A673 (cell line): ENCODE measurements at regions not wholly inside any gene's neighbourhood (a gene's known extent, or its start where the extent isn't known, plus 50 kb on each side); places are given as distances from the start of the nearest gene placed in this dataset.

Experiments
- EZH2 ChIP-seq: fragments of 200-600 bp; sonication (generic); IDR thresholded peaks from 2 replicates; pipeline ENCODE4 v1.6.1; 2017; ENCODE audit warnings: borderline replicate concordance, low read depth, mild to moderate bottlenecking, mixed read lengths, antibody characterized with exemption, low read length; ENCODE audit not compliant: poor library complexity, severe bottlenecking
- TF ChIP-seq, protein P1 (sequence below): fragments of 300-800, 200-600 bp; sonication (generic); conservative IDR thresholded peaks from 2 replicates; pipeline ENCODE4 v1.5.1; 2017; ENCODE audit warnings: low read depth, mild to moderate bottlenecking, antibody characterized with exemption, low read length, moderate library complexity, mixed read lengths

DNA sequence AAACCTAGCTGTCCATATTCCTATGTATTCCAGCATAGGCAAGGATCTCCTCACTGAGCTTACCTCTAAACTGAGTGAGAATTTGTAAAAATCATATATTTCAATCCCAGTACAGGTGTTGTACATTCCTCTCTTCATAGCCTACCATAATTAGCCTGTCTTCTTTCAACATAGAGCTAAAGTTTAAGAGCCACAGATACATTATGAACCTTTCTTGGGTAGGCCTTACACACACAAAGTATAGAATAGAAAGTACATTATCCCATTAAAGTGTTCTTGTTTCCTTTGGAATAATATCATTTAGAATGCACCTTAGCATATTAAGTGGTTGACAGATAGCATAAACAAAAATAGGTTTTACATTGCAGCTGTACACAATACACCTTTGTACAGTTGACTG, 282.1 kb upstream of the TMEM161B start:
- TF ChIP-seq, protein P1, sequence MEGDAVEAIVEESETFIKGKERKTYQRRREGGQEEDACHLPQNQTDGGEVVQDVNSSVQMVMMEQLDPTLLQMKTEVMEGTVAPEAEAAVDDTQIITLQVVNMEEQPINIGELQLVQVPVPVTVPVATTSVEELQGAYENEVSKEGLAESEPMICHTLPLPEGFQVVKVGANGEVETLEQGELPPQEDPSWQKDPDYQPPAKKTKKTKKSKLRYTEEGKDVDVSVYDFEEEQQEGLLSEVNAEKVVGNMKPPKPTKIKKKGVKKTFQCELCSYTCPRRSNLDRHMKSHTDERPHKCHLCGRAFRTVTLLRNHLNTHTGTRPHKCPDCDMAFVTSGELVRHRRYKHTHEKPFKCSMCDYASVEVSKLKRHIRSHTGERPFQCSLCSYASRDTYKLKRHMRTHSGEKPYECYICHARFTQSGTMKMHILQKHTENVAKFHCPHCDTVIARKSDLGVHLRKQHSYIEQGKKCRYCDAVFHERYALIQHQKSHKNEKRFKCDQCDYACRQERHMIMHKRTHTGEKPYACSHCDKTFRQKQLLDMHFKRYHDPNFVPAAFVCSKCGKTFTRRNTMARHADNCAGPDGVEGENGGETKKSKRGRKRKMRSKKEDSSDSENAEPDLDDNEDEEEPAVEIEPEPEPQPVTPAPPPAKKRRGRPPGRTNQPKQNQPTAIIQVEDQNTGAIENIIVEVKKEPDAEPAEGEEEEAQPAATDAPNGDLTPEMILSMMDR: no peak
- no peak for TF ChIP-seq EZH2
